ENCODE measurements at regions not wholly inside any gene's neighbourhood (a gene's known extent, or its start where the extent isn't known, plus 50 kb on each side); places are given as distances from the start of the nearest gene placed in this dataset.
A peak's percentile ranks its signal among the peaks of the same experiment; 100 is the strongest.
"Not testable (repeated sequence)": the region's sequence is repeated elsewhere in the genome, so short reads cannot be mapped to it uniquely, and the experiment has no call there.

DNA sequence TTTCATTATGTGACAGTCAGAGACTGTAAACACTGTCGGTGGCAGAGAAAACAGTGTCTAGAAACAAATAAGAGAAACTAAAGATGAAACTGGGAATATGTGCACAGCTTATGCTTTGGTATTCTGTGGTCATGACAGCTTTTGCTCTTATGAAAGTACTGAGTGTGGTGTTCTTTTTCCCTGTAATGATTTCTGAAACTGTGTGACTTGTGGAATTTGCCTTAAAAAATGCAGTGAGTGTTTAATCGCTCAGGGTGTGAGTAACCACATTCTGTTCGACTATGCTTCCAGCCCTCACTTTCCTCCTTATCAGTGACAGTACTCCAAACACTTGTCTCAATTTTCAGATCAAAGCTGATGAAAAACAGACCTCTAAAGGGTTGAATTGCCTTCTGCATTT is 66.9 kb upstream of the DIAPH3 start:
- TF ChIP-seq, protein P1, sequence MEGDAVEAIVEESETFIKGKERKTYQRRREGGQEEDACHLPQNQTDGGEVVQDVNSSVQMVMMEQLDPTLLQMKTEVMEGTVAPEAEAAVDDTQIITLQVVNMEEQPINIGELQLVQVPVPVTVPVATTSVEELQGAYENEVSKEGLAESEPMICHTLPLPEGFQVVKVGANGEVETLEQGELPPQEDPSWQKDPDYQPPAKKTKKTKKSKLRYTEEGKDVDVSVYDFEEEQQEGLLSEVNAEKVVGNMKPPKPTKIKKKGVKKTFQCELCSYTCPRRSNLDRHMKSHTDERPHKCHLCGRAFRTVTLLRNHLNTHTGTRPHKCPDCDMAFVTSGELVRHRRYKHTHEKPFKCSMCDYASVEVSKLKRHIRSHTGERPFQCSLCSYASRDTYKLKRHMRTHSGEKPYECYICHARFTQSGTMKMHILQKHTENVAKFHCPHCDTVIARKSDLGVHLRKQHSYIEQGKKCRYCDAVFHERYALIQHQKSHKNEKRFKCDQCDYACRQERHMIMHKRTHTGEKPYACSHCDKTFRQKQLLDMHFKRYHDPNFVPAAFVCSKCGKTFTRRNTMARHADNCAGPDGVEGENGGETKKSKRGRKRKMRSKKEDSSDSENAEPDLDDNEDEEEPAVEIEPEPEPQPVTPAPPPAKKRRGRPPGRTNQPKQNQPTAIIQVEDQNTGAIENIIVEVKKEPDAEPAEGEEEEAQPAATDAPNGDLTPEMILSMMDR (IDR thresholded peaks at IDR 0.05; ENCODE audit: insufficient read depth, low read depth, low read length), result no peak
- peak; percentile 35 for DNase-seq (ENCODE audit: low read depth)
- H3K4me3 ChIP-seq (ENCODE audit: low read depth, low read length), result peak overlapping the region; percentile 15

- DNase-seq (ENCODE audit: low read depth), result no peak
- no peak overlapping the region for H3K4me3 ChIP-seq (ENCODE audit: low read depth, low read length)
- TF ChIP-seq, protein P1 (IDR thresholded peaks at IDR 0.05; ENCODE audit: insufficient read depth, low read depth, low read length), result no peak
Measured at GRCh38 chr13:60242043-60242595, 78.4 kb upstream of the DIAPH3 start.

DNA sequence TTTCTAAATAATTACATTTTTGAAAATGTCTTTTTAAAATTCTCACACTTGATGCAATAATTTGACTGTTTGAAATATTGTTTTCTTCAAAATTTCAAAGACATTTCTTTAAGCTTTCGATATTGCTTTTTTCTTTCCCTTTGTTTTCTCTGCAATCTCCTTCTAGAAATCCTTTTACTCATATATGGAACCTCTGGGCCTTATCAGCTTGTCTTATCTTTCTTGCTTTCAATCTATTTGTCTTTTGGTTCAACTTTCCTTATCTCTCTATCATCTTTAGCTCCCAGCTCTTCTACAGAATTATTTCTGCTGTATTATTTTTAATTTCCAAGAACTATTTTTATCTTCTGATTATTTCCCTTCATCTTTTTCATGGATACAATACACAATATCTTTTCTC is 80.7 kb upstream of the DIAPH3 start:
- no peak for DNase-seq (ENCODE audit: low read depth)
- TF ChIP-seq, protein P1 (IDR thresholded peaks at IDR 0.05; ENCODE audit: insufficient read depth, low read depth, low read length), result no peak
- H3K4me3 ChIP-seq (ENCODE audit: low read depth, low read length), result no peak overlapping the region

GRCh38 chr13:60251419-60251818 is 87.7 kb upstream of the DIAPH3 start:
- not testable (repeated sequence) for DNase-seq (ENCODE audit: low read depth); H3K4me3 ChIP-seq (ENCODE audit: low read depth, low read length)

- DNase-seq (ENCODE audit: low read depth), result no peak
- TF ChIP-seq, protein P1 (IDR thresholded peaks at IDR 0.05; ENCODE audit: insufficient read depth, low read depth, low read length), result no peak
- no peak overlapping the region for H3K4me3 ChIP-seq (ENCODE audit: low read depth, low read length)
Measured at GRCh38 chr13:60258349-60258748, 94.6 kb upstream of the DIAPH3 start.

GRCh38 chr13:60260440-60260839 is 96.7 kb upstream of the DIAPH3 start:
- TF ChIP-seq, protein P1 (IDR thresholded peaks at IDR 0.05; ENCODE audit: insufficient read depth, low read depth, low read length), result no peak
- no peak for DNase-seq (ENCODE audit: low read depth)
- H3K4me3 ChIP-seq (ENCODE audit: low read depth, low read length), result no peak overlapping the region

- no peak overlapping the region for H3K4me3 ChIP-seq (ENCODE audit: low read depth, low read length)
- DNase-seq (ENCODE audit: low read depth), result no peak
- TF ChIP-seq, protein P1 (IDR thresholded peaks at IDR 0.05; ENCODE audit: insufficient read depth, low read depth, low read length), result no peak
Measured at GRCh38 chr13:60261432-60262351, 98.0 kb upstream of the DIAPH3 start.

Data from fibroblast of villous mesenchyme (primary cell).